Small intestine (tissue), 7 donors: ENCODE measurements at regions not wholly inside any gene's neighbourhood (a gene's known extent, or its start where the extent isn't known, plus 50 kb on each side); places are given as distances from the start of the nearest gene placed in this dataset.
A peak's percentile ranks its signal among the peaks of the same experiment; 100 is the strongest.
"Not testable (repeated sequence)": the region's sequence is repeated elsewhere in the genome, so short reads cannot be mapped to it uniquely, and the experiment has no call there.

Experiments used
- DNase-seq, 2 donors: peaks; one replicate each; pipeline versions ENCODE4 v3.0.0 to v3.0.0-alpha.2; 2013
- FAIRE-seq: peaks from 2 replicates; lab custom pipeline; 2012; peaks lifted over from hg19 to GRCh38; lab: Jason Lieb, UNC
- H3K27ac ChIP-seq, 3 donors: one replicate each; pipeline ENCODE4 v1.5.1; 2013; ENCODE audit warnings: low read length in 2 of 3, mild to moderate bottlenecking in 2 of 3, control low read depth in 1 of 3, inconsistent platforms in 1 of 3, low read depth in 1 of 3, moderate library complexity in 1 of 3
- H3K27me3 ChIP-seq, 3 donors: one replicate each; pipeline ENCODE4 v1.6.1; 2013; ENCODE audit warnings: low read length in 3 of 3, inconsistent platforms in 1 of 3; ENCODE audit not compliant: control insufficient read depth in 3 of 3, insufficient read depth in 3 of 3
- H3K36me3 ChIP-seq, 3 donors: one replicate each; pipeline ENCODE4 v1.6.1; 2013; ENCODE audit warnings: low read length in 3 of 3, inconsistent platforms in 1 of 3, low read depth in 1 of 3, mild to moderate bottlenecking in 1 of 3, moderate library complexity in 1 of 3; ENCODE audit not compliant: control insufficient read depth in 3 of 3, insufficient read depth in 2 of 3
- H3K4me1 ChIP-seq, 3 donors: one replicate each; pipeline ENCODE4 v1.6.1; 2013; ENCODE audit warnings: low read length in 2 of 3, inconsistent platforms in 1 of 3, low read depth in 1 of 3, mild to moderate bottlenecking in 1 of 3, moderate library complexity in 1 of 3; ENCODE audit not compliant: control insufficient read depth in 3 of 3, insufficient read depth in 2 of 3
- H3K4me3 ChIP-seq, 3 donors: one replicate each; pipeline ENCODE4 v1.5.1; 2013; ENCODE audit warnings: low read length in 3 of 3, control low read depth in 1 of 3, inconsistent platforms in 1 of 3, low read depth in 1 of 3, mild to moderate bottlenecking in 1 of 3, moderate library complexity in 1 of 3
- H3K9me3 ChIP-seq, 2 donors: one replicate each; pipeline ENCODE4 v1.6.1; 2013; ENCODE audit warnings: low read depth in 1 of 2, low read length in 1 of 2; ENCODE audit not compliant: control insufficient read depth in 2 of 2, insufficient read depth in 1 of 2
- WGBS, 3 donors: extraction: QIAGEN DNeasy Blood & Tissue Kit; methylation state at CpG; one replicate each; pipeline ENCODE4 v1.1.7; 2013; 5-methylcytosine and 5-hydroxymethylcytosine counted together
- donor health status: healthy with polysubstance abuse.
- donor health status: control.
- donor health status: control.
- donor health status: Bipolar disorder and iron deficiency.
- donor health status: healthy.

DNA sequence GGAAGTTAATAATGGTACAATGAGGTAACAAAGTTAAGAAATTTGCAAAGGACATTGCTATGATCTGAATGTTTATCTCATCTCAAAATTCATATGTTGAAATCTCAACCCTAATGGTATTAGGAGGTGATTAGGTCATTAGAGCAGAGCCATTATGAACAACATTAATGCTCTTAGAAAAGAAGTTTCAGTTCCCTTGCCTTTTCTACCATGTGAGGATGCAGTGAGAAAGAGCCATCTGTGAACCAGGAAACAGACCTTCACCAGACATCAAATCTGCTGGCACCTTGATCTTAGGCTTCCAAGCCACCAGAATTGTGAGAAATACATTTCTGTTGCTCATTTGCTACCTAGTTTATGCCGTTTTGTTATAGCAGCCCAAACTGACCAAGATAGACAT lies 757.6 kb downstream of the NR4A2 start:
- no peak overlapping the region for H3K4me3 ChIP-seq
- no peaks in the 10 kb centered on the region for H3K4me1 ChIP-seq
- FAIRE-seq: no peak

GRCh38 chr2:155547571-155547970 lies 785.0 kb downstream of the NR4A2 start:
- no peak overlapping the region for H3K27ac ChIP-seq
- no peaks in the 10 kb centered on the region for H3K36me3 ChIP-seq
- H3K4me1 ChIP-seq: no peaks in the 10 kb centered on the region
- H3K27me3 ChIP-seq: no peaks in the 10 kb centered on the region
- H3K9me3 ChIP-seq: peaks cover 0 to 2% of the 10 kb centered on the region in 2 donors
- no peak for DNase-seq
- WGBS, 3 donors: 88 to 95% (median 92%) methylated on average over 3 of the region's 3 CpGs
- H3K4me3 ChIP-seq: no peak overlapping the region
- no peak for FAIRE-seq

More for the DNA sequence above, 757.6 kb downstream of the NR4A2 start:
- WGBS, 3 donors: 72 to 90% (median 84%) methylated on average over 1 of the region's 1 CpG
- no peak overlapping the region for H3K27ac ChIP-seq
- no peaks in the 10 kb centered on the region for H3K36me3 ChIP-seq
- no peaks in the 10 kb centered on the region for H3K27me3 ChIP-seq
- DNase-seq: no peak
- no peaks in the 10 kb centered on the region for H3K9me3 ChIP-seq

DNA sequence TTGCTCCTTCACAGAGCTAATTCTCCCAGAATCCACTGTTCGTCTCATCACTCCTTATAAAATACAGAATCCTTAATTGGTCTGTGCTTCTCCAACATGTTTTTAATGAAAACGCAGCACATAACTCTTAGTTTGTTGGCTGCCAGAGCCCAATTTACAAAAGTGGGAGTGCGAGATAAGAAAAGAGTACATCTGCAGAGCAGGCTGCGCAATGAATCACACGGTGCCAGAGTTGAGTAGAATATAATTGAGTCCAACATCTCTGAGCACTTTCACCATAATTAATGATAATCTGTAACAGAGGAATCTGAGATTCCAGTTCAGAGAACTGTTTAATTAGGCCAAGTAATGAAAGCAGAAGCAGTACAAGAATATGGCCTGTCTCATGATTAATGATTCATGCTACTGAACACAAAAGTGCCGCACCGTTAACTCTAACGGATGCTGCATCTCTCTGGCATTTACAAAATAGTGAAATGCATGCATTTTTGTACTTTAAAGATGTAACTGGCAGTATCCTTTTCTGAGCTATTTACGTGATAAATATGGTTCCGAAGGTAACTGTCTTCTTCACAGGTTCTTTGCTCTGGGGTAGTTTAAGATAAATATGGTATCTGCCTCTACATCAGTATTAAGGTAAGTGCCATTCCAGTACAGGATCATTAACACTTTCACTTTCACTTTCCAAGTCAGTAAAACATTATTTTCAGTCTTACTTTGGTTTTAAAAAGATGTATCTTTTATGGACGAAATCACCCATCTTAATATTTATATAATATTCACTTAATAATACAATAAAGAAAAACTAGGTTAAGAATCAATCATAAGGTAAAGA lies 785.6 kb downstream of the NR4A2 start:
- FAIRE-seq: no peak
- Histone ChIP-seq H3K9me3 (peaks cover 0 to 2% of the 10 kb centered on the region in 2 donors), H3K4me3 (no peak overlapping the region), H3K27ac (no peak overlapping the region), H3K4me1 (no peaks in the 10 kb centered on the region), H3K27me3 (no peaks in the 10 kb centered on the region), H3K36me3 (no peaks in the 10 kb centered on the region)
- DNase-seq: no peak
- WGBS, 3 donors: 74 to 91% (median 87%) methylated on average over 11 of the region's 11 CpGs

GRCh38 chr2:155539028-155539427 lies 793.5 kb downstream of the NR4A2 start:
- not testable (repeated sequence) for H3K27me3 ChIP-seq, H3K36me3 ChIP-seq, H3K27ac ChIP-seq, DNase-seq, H3K4me1 ChIP-seq, H3K4me3 ChIP-seq, FAIRE-seq, H3K9me3 ChIP-seq
- 81 to 92% (median 91%) methylated on average over 5 of the region's 5 CpGs for WGBS, 3 donors

GRCh38 chr2:155528034-155528433 lies 804.5 kb downstream of the NR4A2 start:
- FAIRE-seq (peak; percentile 26), DNase-seq (no peak)
- WGBS, 3 donors: 18 to 74% (median 44%) methylated on average over 1 of the region's 1 CpG
- Histone ChIP-seq H3K4me3 (no peak overlapping the region), H3K36me3 (no peaks in the 10 kb centered on the region), H3K27ac (no peak overlapping the region), H3K9me3 (no peaks in the 10 kb centered on the region), H3K4me1 (no peaks in the 10 kb centered on the region), H3K27me3 (no peaks in the 10 kb centered on the region)

DNA sequence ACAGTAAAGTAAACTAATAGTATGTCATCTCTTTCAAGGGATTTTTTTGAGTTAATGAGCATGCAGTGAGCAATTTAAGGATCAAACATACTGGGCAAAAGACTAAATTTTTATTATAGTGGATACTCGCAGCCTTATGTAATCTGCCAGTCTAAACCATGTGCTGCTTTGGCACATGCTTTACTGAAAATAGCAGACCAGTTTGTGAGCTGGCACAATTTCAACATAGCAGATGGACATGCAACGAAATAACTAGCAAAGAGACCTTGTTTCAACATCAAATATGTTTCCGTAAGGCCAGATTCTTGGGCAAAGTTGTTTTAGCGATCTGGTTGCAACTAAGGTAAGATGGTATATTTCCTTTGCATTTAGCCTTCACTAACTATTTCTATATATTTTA lies 807.3 kb downstream of the NR4A2 start:
- H3K4me1 ChIP-seq: no peaks in the 10 kb centered on the region
- H3K9me3 ChIP-seq: no peaks in the 10 kb centered on the region
- H3K36me3 ChIP-seq: no peaks in the 10 kb centered on the region
- H3K27me3 ChIP-seq: no peaks in the 10 kb centered on the region
- DNase-seq: no peak
- no peak overlapping the region for H3K27ac ChIP-seq
- WGBS, 3 donors: 74 to 78% (median 74%) methylated on average over 4 of the region's 4 CpGs
- FAIRE-seq: no peak
- no peak overlapping the region for H3K4me3 ChIP-seq

DNA sequence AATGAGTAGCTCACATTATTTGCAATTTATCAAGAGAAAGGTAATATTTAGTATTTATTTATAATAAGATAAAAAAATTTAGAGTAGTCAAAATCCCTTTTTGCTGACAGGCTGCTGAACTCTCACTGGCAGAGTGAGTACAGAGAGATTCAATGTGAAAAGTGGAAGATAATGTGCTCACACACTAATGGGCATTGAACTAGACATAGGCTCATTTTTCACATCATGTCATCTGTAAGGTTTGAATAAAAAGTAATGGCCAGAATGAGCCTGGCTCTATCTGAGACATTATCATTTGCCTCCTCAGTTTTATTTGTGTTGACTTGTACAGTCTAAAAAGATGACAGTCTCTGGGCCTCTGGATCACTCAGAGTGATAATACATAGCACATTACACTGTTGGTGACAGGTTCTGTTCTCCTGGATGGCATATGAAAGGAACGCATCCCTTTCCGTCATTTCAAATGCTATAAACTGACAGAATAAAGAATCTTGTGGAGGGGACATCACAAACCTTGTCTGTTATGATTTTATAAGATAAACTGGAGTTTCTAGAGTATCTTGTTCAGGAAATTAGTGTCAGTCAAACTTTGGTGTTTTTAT lies 812.9 kb downstream of the NR4A2 start:
- DNase-seq: no peak
- no peak for FAIRE-seq
- Histone ChIP-seq H3K4me1 (no peaks in the 10 kb centered on the region), H3K27me3 (no peaks in the 10 kb centered on the region), H3K27ac (no peak overlapping the region), H3K4me3 (no peak overlapping the region), H3K36me3 (no peaks in the 10 kb centered on the region), H3K9me3 (no peaks in the 10 kb centered on the region)
- WGBS, 3 donors: 88 to 94% (median 89%) methylated on average over 2 of the region's 2 CpGs

GRCh38 chr2:155518094-155518493 lies 814.4 kb downstream of the NR4A2 start:
- H3K9me3 ChIP-seq: no peaks in the 10 kb centered on the region
- DNase-seq: no peak
- no peaks in the 10 kb centered on the region for H3K4me1 ChIP-seq
- H3K27me3 ChIP-seq: no peaks in the 10 kb centered on the region
- H3K27ac ChIP-seq: no peak overlapping the region
- 58 to 68% (median 66%) methylated on average over 3 of the region's 3 CpGs for WGBS, 3 donors
- no peaks in the 10 kb centered on the region for H3K36me3 ChIP-seq
- no peak for FAIRE-seq
- no peak overlapping the region for H3K4me3 ChIP-seq
